Skin epidermis (tissue), 12 donors: ENCODE measurements at regions not wholly inside any gene's neighbourhood (a gene's known extent, or its start where the extent isn't known, plus 50 kb on each side); places are given as distances from the start of the nearest gene placed in this dataset.

Source experiments
- H3K27ac ChIP-seq, 21 experiments: fragments of 200-600 bp; sonication (generic) in 11 of 21; one replicate each; pipeline ENCODE4 v1.5.0; 2020; ENCODE audit warnings: mild to moderate bottlenecking in 3 of 21, inconsistent platforms in 2 of 21, moderate library complexity in 2 of 21
- H3K4me3 ChIP-seq, 7 experiments: fragments of 200-600 bp; sonication (generic) in 2 of 7; one replicate each; pipeline ENCODE4 v1.5.0; 2020; ENCODE audit warnings: inconsistent platforms in 2 of 7, mild to moderate bottlenecking in 2 of 7, moderate library complexity in 1 of 7

DNA sequence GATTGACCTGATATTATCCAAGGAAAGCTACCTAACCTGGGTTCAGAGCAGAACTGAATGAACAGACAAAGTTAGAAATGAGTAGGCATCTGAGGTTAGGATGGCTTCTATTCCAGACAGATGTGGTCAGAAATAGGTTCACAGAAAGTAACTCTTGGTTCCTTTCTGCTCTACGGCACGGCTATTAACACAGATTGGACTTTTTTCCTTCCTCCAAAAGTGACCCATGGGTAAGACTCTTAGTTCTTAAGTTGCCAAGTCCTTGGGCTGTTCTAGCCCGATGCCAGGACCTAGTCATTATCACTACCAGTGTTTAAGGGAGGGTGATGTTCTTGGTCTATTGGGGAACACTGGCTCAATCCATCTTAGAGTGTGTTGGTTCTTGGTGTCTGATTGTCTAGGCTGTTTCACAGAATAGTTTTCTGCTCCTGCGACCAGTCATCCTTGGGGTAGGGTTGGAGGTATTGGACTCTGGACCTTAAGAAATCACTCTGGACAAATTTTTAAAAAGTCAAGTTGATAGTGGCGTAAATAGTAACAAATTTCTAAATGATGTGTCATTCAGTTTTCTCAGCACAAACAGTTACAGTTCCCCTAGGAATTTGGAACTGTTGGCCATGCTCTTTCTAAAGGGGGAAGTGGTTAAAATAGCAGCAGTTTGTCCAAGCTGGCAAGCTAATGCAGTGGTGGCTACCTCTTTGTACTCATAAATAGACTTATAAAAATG, 60.1 kb upstream of the MYCBP2 start:
- Histone ChIP-seq H3K27ac (peak overlapping the region in 11 of 21 experiments; percentile 14 to 77 (median 39)), H3K4me3 (no peak overlapping the region)

GRCh38 chr13:77386046-77386445, 59.2 kb upstream of the MYCBP2 start:
- Histone ChIP-seq H3K4me3 (no peak overlapping the region), H3K27ac (no peak overlapping the region)

DNA sequence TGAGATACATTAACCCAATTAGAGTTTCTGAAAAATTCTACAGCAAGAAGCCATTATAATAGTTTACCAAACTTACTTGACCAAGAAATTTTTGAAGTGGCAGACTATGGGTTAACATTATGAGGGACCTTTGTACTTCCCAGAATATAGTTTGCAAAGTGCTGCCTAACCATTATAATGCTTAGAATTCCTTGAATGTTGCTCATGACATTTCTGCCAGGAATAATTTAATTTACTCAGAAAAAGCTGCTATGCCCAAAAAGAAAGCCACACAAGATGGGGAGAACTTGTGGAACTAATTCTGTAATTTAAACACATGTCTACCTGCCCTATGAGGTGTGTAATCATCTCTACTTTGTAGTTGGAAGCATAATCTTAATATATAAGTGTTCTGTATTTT, 58.1 kb upstream of the MYCBP2 start:
- Histone ChIP-seq H3K4me3 (no peak overlapping the region), H3K27ac (peak overlapping the region in 1 of 21 experiments; percentile 35)

GRCh38 chr13:77383097-77383496, 56.2 kb upstream of the MYCBP2 start:
- no peak overlapping the region for H3K27ac ChIP-seq
- H3K4me3 ChIP-seq = no peak overlapping the region

DNA sequence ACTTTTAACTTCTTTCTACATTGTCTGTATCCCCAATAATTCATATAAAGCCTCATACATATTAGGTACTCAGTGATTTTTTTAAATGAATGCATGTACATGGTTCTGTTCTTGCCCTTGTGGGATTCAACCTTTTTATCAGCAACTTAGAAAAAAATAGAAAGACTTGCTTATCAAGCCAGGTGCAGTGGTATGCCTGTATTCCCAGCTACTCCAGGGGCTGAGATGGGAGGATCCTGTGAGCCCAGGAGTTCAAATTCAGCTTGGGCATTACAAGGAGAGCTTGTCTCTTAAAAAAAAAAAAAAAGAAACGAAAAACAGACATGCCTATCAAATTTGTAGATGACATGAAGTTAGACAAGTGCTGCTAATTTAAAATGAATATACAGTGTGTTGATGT, 54.2 kb upstream of the MYCBP2 start:
- no peak overlapping the region for H3K27ac ChIP-seq
- no peak overlapping the region for H3K4me3 ChIP-seq

DNA sequence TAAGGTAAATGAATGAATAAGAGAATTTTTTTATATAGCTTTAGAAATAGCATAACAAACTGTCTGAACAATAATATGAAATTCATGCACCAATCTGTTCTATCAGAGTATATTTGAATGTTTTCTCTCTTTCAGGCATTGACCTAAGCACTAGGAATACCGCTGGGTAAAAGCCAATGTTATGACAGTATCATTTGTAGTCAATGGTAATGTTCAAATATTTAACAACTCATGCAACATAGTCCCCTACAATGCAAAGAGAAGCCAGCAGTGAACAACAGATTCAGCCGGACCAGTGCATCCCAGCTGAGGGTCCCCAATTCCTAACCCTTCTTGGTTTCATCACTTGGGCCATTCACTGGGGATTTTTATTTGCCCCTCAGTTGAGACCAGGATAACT, 52.6 kb upstream of the MYCBP2 start:
- Histone ChIP-seq H3K27ac (no peak overlapping the region), H3K4me3 (no peak overlapping the region)

GRCh38 chr13:77378662-77379061, 51.8 kb upstream of the MYCBP2 start:
- H3K4me3 ChIP-seq = no peak overlapping the region
- peak overlapping the region in 2 of 21 experiments; percentile 16 to 44 for H3K27ac ChIP-seq

- H3K27ac ChIP-seq = no peak overlapping the region
- no peak overlapping the region for H3K4me3 ChIP-seq
Measured at GRCh38 chr13:77377016-77377415, 50.1 kb upstream of the MYCBP2 start.
